GM12878 (cell line): ENCODE measurements at regions not wholly inside any gene's neighbourhood (a gene's known extent, or its start where the extent isn't known, plus 50 kb on each side); places are given as distances from the start of the nearest gene placed in this dataset.

Experiments used
- ATAC-seq: fragments of 200-7000 bp; cut with Tn5 transposase; 3 replicates; pipeline ENCODE4 v1.9.1; 2020; ENCODE audit warnings: mild to moderate bottlenecking, moderate library complexity
- BruUV-seq: library from RNA; stranded (reverse); fragments of 400-500 nt; replicated peaks from 2 replicates; lab custom pipeline; 2021; lab: Mats Ljungman, UMichigan
- CTCF ChIA-PET: fragments of 300-600 bp; sonication (Branson Sonifier 250); formaldehyde crosslinking; extraction: SDS; loops from one replicate; lab custom pipeline; 2021; ENCODE audit warnings: inconsistent platforms; lab: Yijun Ruan, JAX
- POLR2A ChIA-PET: fragments of 350-600 bp; formaldehyde crosslinking; extraction: SDS; loops from one replicate; lab custom pipeline; 2021; ENCODE audit warnings: inconsistent platforms; lab: Charles Lee
- RAD21 ChIA-PET: fragments of 300-600 bp; sonication (Branson Sonifier 250); formaldehyde crosslinking; loops from one replicate; lab custom pipeline; 2023; ENCODE audit warnings: antibody characterized with exemption; ENCODE audit not compliant: unreplicated experiment; lab: Charles Lee
- SMC1A ChIA-PET: fragments of 300-600 bp; sonication (Branson Sonifier 250); formaldehyde crosslinking; loops from one replicate; lab custom pipeline; 2023; ENCODE audit not compliant: unreplicated experiment, uncharacterized antibody; lab: Charles Lee
- DNase-seq: peaks from one replicate; pipeline ENCODE4 v3.0.0-alpha.2; 2011; ENCODE audit warnings: low read depth, low spot score
- FAIRE-seq: peaks from 3 replicates; lab custom pipeline; 2011; peaks lifted over from hg19 to GRCh38; lab: Jason Lieb, UNC
- H2AFZ ChIP-seq: 2 replicates; pipeline ENCODE4 v1.6.0; 2011; ENCODE audit warnings: low read depth, low read length, control low read depth; ENCODE audit not compliant: control insufficient read depth
- H3K27ac ChIP-seq: 2 replicates; pipeline ENCODE4 v1.5.1; 2011; ENCODE audit warnings: control low read depth; ENCODE audit not compliant: control insufficient read depth, insufficient read depth
- H3K27me3 ChIP-seq, 2 experiments: replicated peaks in 1 of 2; 2 replicates each; pipeline versions ENCODE4 v1.6.0 to v1.6.1; 2011; ENCODE audit warnings: low read length in 1 of 2; ENCODE audit not compliant: control insufficient read depth in 2 of 2, insufficient read depth in 2 of 2
- H3K36me3 ChIP-seq, 2 experiments: 2 replicates each; pipeline ENCODE4 v1.5.1; 2011; ENCODE audit warnings: low read length in 1 of 2; ENCODE audit not compliant: control insufficient read depth in 2 of 2, insufficient read depth in 2 of 2
- H3K4me1 ChIP-seq: 2 replicates; pipeline ENCODE4 v1.6.1; 2011; ENCODE audit warnings: mild to moderate bottlenecking, low read length, moderate library complexity, mixed read lengths; ENCODE audit not compliant: control insufficient read depth, insufficient read depth
- H3K4me2 ChIP-seq: 2 replicates; pipeline ENCODE4 v1.6.0; 2011; ENCODE audit warnings: control low read depth; ENCODE audit not compliant: control insufficient read depth, insufficient read depth
- H3K4me3 ChIP-seq: fragments of 200-600 bp; sonication (generic); 2 replicates; pipeline ENCODE4 v1.5.1; 2016
- H3K79me2 ChIP-seq: 2 replicates; pipeline ENCODE4 v1.6.0; 2011; ENCODE audit warnings: low read length; ENCODE audit not compliant: control insufficient read depth, insufficient read depth
- H3K9ac ChIP-seq: 2 replicates; pipeline ENCODE4 v1.8.0; 2011; ENCODE audit warnings: low read length, control low read depth, mixed read lengths; ENCODE audit not compliant: control insufficient read depth, insufficient read depth
- H3K9me3 ChIP-seq: replicated peaks from 3 replicates; pipeline ENCODE4 v1.5.1; 2011; ENCODE audit warnings: mild to moderate bottlenecking, low read length; ENCODE audit not compliant: control insufficient read depth, insufficient read depth
- H4K20me1 ChIP-seq: 2 replicates; pipeline ENCODE4 v1.6.0; 2011; ENCODE audit not compliant: control insufficient read depth, insufficient read depth
- EED ChIP-seq: sonication (generic); IDR thresholded peaks from 2 replicates; pipeline ENCODE4 v1.6.1; 2016; ENCODE audit warnings: antibody characterized with exemption, low read depth
- HCFC1 ChIP-seq: fragments of 150-350 bp; IDR thresholded peaks from 2 replicates; pipeline ENCODE4 v1.6.1; 2014; ENCODE audit warnings: low read length
- POLR2AphosphoS2 ChIP-seq: IDR thresholded peaks from 2 replicates; pipeline ENCODE4 v1.6.1; 2011; ENCODE audit warnings: low read depth, mild to moderate bottlenecking, low read length, improper control_type of control experiment, moderate library complexity
- SMAD1 ChIP-seq: fragments of 450-650 bp; IDR thresholded peaks from 2 replicates; pipeline ENCODE4 v1.6.1; 2018; ENCODE audit warnings: mild to moderate bottlenecking, low read depth; ENCODE audit not compliant: partially characterized antibody
- SREBF2 ChIP-seq: IDR thresholded peaks from 2 replicates; pipeline ENCODE4 v1.6.1; 2012; ENCODE audit warnings: mild to moderate bottlenecking, low read length
- SUZ12 ChIP-seq: fragments of 200-600 bp; sonication (generic); IDR thresholded peaks from one replicate; pipeline ENCODE4 v1.6.1; 2018; ENCODE audit warnings: antibody characterized with exemption, mild to moderate bottlenecking; ENCODE audit not compliant: unreplicated experiment
- TCF3 ChIP-seq: IDR thresholded peaks from 2 replicates; pipeline ENCODE4 v1.6.1; 2012; ENCODE audit warnings: low read depth, mild to moderate bottlenecking, low read length, borderline replicate concordance; ENCODE audit not compliant: insufficient read depth
- in situ Hi-C: fragments of 300-500 bp; cut with MboI; formaldehyde crosslinking; loops from 9 replicates; pipeline ENCODE4 v1.14.3; 2018; ENCODE audit warnings: mixed read lengths
- intact Hi-C: fragments of 100-400 bp; cut with micrococcal nuclease; formaldehyde crosslinking; loops from one replicate; pipeline ENCODE4 v1.14.2; 2022; ENCODE audit not compliant: unreplicated experiment
- TF ChIP-seq, protein P1 (sequence below): fragments of 450-650 bp; IDR thresholded peaks from 2 replicates; pipeline ENCODE4 v1.6.1; 2017; ENCODE audit warnings: antibody characterized with exemption, mild to moderate bottlenecking, moderate library complexity
- TF ChIP-seq, protein P2 (sequence below): fragments of 150-350 bp; IDR thresholded peaks from 2 replicates; pipeline ENCODE4 v1.6.1; 2014; ENCODE audit warnings: mild to moderate bottlenecking, low read depth, low read length
- TF ChIP-seq, protein P3 (sequence below): IDR thresholded peaks from 2 replicates; pipeline ENCODE4 v1.6.1; 2011; ENCODE audit warnings: low read depth, mild to moderate bottlenecking, low read length, moderate library complexity, borderline replicate concordance; ENCODE audit errors: extremely low read depth
- TF ChIP-seq, protein P4 (sequence below): fragments of 450-650 bp; formaldehyde crosslinking; IDR thresholded peaks from 2 replicates; pipeline ENCODE4 v1.5.0; 2022; ENCODE audit warnings: mild to moderate bottlenecking, missing genetic modification characterization

DNA sequence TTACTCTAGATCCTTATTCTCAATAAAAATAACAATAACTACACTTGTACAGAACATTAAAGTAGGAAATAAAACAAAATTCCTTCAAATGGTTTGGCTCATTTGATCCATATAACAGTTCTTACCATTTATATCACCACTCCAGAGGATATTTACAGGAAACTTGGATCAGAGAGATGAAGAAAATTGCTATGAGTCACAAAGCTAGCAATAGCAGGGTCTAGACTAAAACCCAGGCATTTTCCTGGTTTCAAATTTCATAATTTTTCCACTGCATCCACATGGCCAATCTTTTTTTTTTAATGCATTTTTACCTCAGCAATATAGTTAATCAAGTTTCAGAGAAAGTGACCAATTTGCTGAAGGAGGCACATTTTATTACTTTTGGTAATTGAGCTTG, 299.2 kb downstream of the ELAVL2 start:
- Histone ChIP-seq H4K20me1 (no peaks in the 10 kb centered on the region), H3K4me1 (no peaks in the 10 kb centered on the region), H3K36me3 (no peaks in the 10 kb centered on the region), H3K4me3 (no peak overlapping the region), H3K4me2 (no peak overlapping the region), H3K9me3 (no peaks in the 10 kb centered on the region), H2AFZ (no peak overlapping the region), H3K79me2 (no peaks in the 10 kb centered on the region), H3K9ac (no peak overlapping the region), H3K27me3 (no peaks in the 10 kb centered on the region), H3K27ac (no peak overlapping the region)
- in situ Hi-C loops = no loop called here
- ChIA-PET RAD21 (no interaction called here), POLR2A (no interaction called here), CTCF (interaction anchor here (1.0 to 1.4 kb wide), 2 partner anchors 12 to 15 kb away, joined by 4 to 6 read pairs; no protein-coding TSS in a partner anchor), SMC1A (interaction anchor here (1.0 to 1.4 kb wide), 2 partner anchors 11 to 13 kb away, joined by 4 to 5 read pairs; no protein-coding TSS in a partner anchor)
- BruUV-seq = no TSS peak
- TF ChIP-seq EED (no peak), TCF3 (no peak), SUZ12 (no peak), HCFC1 (no peak), POLR2AphosphoS2 (no peak), SREBF2 (no peak), SMAD1 (no peak)
- TF ChIP-seq, protein P1, sequence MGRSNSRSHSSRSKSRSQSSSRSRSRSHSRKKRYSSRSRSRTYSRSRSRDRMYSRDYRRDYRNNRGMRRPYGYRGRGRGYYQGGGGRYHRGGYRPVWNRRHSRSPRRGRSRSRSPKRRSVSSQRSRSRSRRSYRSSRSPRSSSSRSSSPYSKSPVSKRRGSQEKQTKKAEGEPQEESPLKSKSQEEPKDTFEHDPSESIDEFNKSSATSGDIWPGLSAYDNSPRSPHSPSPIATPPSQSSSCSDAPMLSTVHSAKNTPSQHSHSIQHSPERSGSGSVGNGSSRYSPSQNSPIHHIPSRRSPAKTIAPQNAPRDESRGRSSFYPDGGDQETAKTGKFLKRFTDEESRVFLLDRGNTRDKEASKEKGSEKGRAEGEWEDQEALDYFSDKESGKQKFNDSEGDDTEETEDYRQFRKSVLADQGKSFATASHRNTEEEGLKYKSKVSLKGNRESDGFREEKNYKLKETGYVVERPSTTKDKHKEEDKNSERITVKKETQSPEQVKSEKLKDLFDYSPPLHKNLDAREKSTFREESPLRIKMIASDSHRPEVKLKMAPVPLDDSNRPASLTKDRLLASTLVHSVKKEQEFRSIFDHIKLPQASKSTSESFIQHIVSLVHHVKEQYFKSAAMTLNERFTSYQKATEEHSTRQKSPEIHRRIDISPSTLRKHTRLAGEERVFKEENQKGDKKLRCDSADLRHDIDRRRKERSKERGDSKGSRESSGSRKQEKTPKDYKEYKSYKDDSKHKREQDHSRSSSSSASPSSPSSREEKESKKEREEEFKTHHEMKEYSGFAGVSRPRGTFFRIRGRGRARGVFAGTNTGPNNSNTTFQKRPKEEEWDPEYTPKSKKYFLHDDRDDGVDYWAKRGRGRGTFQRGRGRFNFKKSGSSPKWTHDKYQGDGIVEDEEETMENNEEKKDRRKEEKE = no peak
- TF ChIP-seq, protein P2, sequence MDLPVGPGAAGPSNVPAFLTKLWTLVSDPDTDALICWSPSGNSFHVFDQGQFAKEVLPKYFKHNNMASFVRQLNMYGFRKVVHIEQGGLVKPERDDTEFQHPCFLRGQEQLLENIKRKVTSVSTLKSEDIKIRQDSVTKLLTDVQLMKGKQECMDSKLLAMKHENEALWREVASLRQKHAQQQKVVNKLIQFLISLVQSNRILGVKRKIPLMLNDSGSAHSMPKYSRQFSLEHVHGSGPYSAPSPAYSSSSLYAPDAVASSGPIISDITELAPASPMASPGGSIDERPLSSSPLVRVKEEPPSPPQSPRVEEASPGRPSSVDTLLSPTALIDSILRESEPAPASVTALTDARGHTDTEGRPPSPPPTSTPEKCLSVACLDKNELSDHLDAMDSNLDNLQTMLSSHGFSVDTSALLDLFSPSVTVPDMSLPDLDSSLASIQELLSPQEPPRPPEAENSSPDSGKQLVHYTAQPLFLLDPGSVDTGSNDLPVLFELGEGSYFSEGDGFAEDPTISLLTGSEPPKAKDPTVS = no peak
- TF ChIP-seq, protein P3, sequence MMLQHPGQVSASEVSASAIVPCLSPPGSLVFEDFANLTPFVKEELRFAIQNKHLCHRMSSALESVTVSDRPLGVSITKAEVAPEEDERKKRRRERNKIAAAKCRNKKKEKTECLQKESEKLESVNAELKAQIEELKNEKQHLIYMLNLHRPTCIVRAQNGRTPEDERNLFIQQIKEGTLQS = no peak
- TF ChIP-seq, protein P4, sequence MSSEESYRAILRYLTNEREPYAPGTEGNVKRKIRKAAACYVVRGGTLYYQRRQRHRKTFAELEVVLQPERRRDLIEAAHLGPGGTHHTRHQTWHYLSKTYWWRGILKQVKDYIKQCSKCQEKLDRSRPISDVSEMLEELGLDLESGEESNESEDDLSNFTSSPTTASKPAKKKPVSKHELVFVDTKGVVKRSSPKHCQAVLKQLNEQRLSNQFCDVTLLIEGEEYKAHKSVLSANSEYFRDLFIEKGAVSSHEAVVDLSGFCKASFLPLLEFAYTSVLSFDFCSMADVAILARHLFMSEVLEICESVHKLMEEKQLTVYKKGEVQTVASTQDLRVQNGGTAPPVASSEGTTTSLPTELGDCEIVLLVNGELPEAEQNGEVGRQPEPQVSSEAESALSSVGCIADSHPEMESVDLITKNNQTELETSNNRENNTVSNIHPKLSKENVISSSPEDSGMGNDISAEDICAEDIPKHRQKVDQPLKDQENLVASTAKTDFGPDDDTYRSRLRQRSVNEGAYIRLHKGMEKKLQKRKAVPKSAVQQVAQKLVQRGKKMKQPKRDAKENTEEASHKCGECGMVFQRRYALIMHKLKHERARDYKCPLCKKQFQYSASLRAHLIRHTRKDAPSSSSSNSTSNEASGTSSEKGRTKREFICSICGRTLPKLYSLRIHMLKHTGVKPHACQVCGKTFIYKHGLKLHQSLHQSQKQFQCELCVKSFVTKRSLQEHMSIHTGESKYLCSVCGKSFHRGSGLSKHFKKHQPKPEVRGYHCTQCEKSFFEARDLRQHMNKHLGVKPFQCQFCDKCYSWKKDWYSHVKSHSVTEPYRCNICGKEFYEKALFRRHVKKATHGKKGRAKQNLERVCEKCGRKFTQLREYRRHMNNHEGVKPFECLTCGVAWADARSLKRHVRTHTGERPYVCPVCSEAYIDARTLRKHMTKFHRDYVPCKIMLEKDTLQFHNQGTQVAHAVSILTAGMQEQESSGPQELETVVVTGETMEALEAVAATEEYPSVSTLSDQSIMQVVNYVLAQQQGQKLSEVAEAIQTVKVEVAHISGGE = no peak
- FAIRE-seq (no peak), DNase-seq (no peak), ATAC-seq (no peak)
- intact Hi-C loops = no loop called here
